NCI-H2081 (cell line): ENCODE measurements at regions not wholly inside any gene's neighbourhood (a gene's known extent, or its start where the extent isn't known, plus 50 kb on each side); places are given as distances from the start of the nearest gene placed in this dataset.

Experiments used
- DNase-seq, 2 experiments: peaks; one replicate each; lab custom pipeline; 2025; lab: John Stamatoyannopoulos, UW

- DNase-seq, result no peak
These were observed 111.2 kb upstream of the ASIC2 start for GRCh38 chr17:33404070-33404819.

GRCh38 chr17:33416131-33416530 is 123.0 kb upstream of the ASIC2 start:
- DNase-seq, result no peak

- no peak for DNase-seq
These were observed 128.8 kb upstream of the ASIC2 start for GRCh38 chr17:33421933-33422332.

GRCh38 chr17:33433581-33433980 is 140.5 kb upstream of the ASIC2 start:
- DNase-seq, result no peak

- DNase-seq, result no peak
These were observed 141.7 kb upstream of the ASIC2 start for GRCh38 chr17:33434841-33435240.

- no peak for DNase-seq
These were observed 142.7 kb upstream of the ASIC2 start for GRCh38 chr17:33435721-33436301.

GRCh38 chr17:33436321-33436720 is 143.2 kb upstream of the ASIC2 start:
- DNase-seq, result no peak

GRCh38 chr17:33438139-33438538 is 145.0 kb upstream of the ASIC2 start:
- DNase-seq, result no peak

- DNase-seq, result no peak
These were observed 145.5 kb upstream of the ASIC2 start for GRCh38 chr17:33438578-33438977.

- no peak for DNase-seq
These were observed 149.2 kb upstream of the ASIC2 start for GRCh38 chr17:33442320-33442719.

- no peak for DNase-seq
These were observed 151.6 kb upstream of the ASIC2 start for GRCh38 chr17:33444731-33445130.

GRCh38 chr17:33447090-33447489 is 154.0 kb upstream of the ASIC2 start:
- no peak for DNase-seq

GRCh38 chr17:33451221-33451620 is 158.1 kb upstream of the ASIC2 start:
- no peak for DNase-seq

- DNase-seq, result no peak
These were observed 164.4 kb upstream of the ASIC2 start for GRCh38 chr17:33457477-33457876.

GRCh38 chr17:33459078-33459940 is 166.2 kb upstream of the ASIC2 start:
- DNase-seq, result no peak

- no peak for DNase-seq
These were observed 167.8 kb upstream of the ASIC2 start for GRCh38 chr17:33460781-33461450.

- no peak for DNase-seq
These were observed 170.8 kb upstream of the ASIC2 start for GRCh38 chr17:33463887-33464286.

GRCh38 chr17:33464669-33465280 is 171.7 kb upstream of the ASIC2 start:
- no peak for DNase-seq

GRCh38 chr17:33469421-33469820 is 176.3 kb upstream of the ASIC2 start:
- DNase-seq, result no peak

- DNase-seq, result no peak
These were observed 176.8 kb upstream of the ASIC2 start for GRCh38 chr17:33469911-33470310.

GRCh38 chr17:33473061-33473460 is 180.0 kb upstream of the ASIC2 start:
- no peak for DNase-seq

- DNase-seq, result no peak
These were observed 181.7 kb upstream of the ASIC2 start for GRCh38 chr17:33474789-33475188.
